ENCODE measurements at regions not wholly inside any gene's neighbourhood (a gene's known extent, or its start where the extent isn't known, plus 50 kb on each side); places are given as distances from the start of the nearest gene placed in this dataset.
A peak's percentile ranks its signal among the peaks of the same experiment; 100 is the strongest.

DNA sequence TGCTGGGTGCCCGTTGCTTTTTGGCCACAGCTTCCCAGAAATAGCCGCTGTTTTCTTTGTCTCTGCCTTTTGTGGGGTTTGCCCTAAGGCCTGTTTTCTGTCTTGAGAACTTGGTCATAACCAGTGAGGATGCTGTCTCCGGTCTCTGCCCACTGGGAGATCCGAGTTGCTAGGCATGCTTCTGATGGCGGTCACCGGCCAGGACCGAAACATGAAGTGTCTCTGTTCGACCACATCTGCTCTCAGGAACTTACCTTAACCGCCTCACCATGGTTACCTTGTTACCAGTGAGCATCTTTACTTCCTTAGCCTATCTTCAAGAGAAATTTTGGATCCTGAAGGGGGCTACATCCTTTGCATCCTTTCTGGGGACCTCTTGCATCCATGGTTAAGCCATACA is 91.9 kb downstream of the RTP5 start:
- WGBS, 2 donors, result 89 to 95% methylated on average over 9 of the region's 9 CpGs
- no peak for DNase-seq

GRCh38 chr2:241964133-241964532 is 94.6 kb downstream of the RTP5 start:
- Histone ChIP-seq H3K9me3 (ENCODE audit: control insufficient read depth in 4 of 4, insufficient read depth in 3 of 4, low read length in 3 of 4) (no peaks in the 10 kb centered on the region), H3K27me3 (ENCODE audit: control insufficient read depth in 3 of 3, insufficient read depth in 3 of 3, low read length in 2 of 3) (no peaks in the 10 kb centered on the region), H3K9ac (ENCODE audit: insufficient read depth in 1 of 2, low read length in 2 of 2) (no peak overlapping the region), H3K4me1 (ENCODE audit: control insufficient read depth in 5 of 5, insufficient read depth in 5 of 5, low read length in 5 of 5) (peaks cover 0 to 10% (median 0%) of the 10 kb centered on the region in 5 donors), H3K36me3 (ENCODE audit: control insufficient read depth in 4 of 4, insufficient read depth in 4 of 4, low read length in 4 of 4) (no peaks in the 10 kb centered on the region), H3K4me3 (no peak overlapping the region), H3K27ac (ENCODE audit: low read depth in 1 of 2, low read length in 1 of 2) (no peak overlapping the region)
- ATAC-seq (ENCODE audit: insufficient read depth, low FRiP score), result no peak
- WGBS, 2 donors, result 87% methylated on average over 7 of the region's 7 CpGs
- no peak for DNase-seq
- no peak for TF ChIP-seq CTCF (IDR thresholded peaks at IDR 0.05; ENCODE audit: control extremely low read depth, extremely low read depth)

More for the DNA sequence above, 91.9 kb downstream of the RTP5 start:
- peaks cover 0 to 11% (median 0%) of the 10 kb centered on the region in 5 donors for H3K4me1 ChIP-seq (ENCODE audit: control insufficient read depth in 5 of 5, insufficient read depth in 5 of 5, low read length in 5 of 5)
- no peak for ATAC-seq (ENCODE audit: insufficient read depth, low FRiP score)
- H3K9ac ChIP-seq (ENCODE audit: insufficient read depth in 1 of 2, low read length in 2 of 2), result no peak overlapping the region
- H3K27ac ChIP-seq (ENCODE audit: low read depth in 1 of 2, low read length in 1 of 2), result no peak overlapping the region
- H3K4me3 ChIP-seq, result no peak overlapping the region
- no peaks in the 10 kb centered on the region for H3K27me3 ChIP-seq (ENCODE audit: control insufficient read depth in 3 of 3, insufficient read depth in 3 of 3, low read length in 2 of 3)
- no peaks in the 10 kb centered on the region for H3K9me3 ChIP-seq (ENCODE audit: control insufficient read depth in 4 of 4, insufficient read depth in 3 of 4, low read length in 3 of 4)
- no peak for TF ChIP-seq CTCF (IDR thresholded peaks at IDR 0.05; ENCODE audit: control extremely low read depth, extremely low read depth)
- no peaks in the 10 kb centered on the region for H3K36me3 ChIP-seq (ENCODE audit: control insufficient read depth in 4 of 4, insufficient read depth in 4 of 4, low read length in 4 of 4)

DNA sequence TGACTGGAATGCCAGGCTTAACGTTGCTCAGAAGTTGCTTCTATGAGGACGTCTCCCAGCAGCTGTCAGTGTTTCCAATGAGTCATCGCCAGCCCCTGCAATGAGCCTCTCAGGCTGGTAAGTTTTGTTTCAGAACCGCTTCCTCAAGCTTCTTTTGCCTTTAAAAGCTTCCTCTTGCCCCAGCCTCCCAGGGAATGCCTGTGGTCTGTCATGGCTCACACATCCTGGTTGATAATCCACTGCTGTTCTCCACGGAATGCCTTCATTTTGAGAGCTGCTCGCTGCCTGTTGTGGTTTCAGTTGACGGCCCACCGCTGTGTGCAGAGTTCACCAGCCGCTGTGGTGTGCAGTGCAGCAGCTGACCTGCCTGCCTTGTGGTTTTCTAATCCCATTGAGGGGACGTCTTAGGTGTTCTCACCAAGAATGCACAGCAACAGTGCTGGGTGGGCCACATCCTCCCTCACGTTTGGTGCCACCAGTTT is 96.4 kb downstream of the RTP5 start:
- no peak overlapping the region for H3K27ac ChIP-seq (ENCODE audit: low read depth in 1 of 2, low read length in 1 of 2)
- H3K27me3 ChIP-seq (ENCODE audit: control insufficient read depth in 3 of 3, insufficient read depth in 3 of 3, low read length in 2 of 3), result no peaks in the 10 kb centered on the region
- WGBS, 2 donors, result 28 to 48% methylated on average over 11 of the region's 11 CpGs
- no peak overlapping the region for H3K4me3 ChIP-seq
- ATAC-seq (ENCODE audit: insufficient read depth, low FRiP score) (peak; percentile 72), DNase-seq (peak in 2 of 3 donors; percentile 34 to 46)
- no peak for TF ChIP-seq CTCF (IDR thresholded peaks at IDR 0.05; ENCODE audit: control extremely low read depth, extremely low read depth)
- H3K36me3 ChIP-seq (ENCODE audit: control insufficient read depth in 4 of 4, insufficient read depth in 4 of 4, low read length in 4 of 4), result no peaks in the 10 kb centered on the region
- H3K9me3 ChIP-seq (ENCODE audit: control insufficient read depth in 4 of 4, insufficient read depth in 3 of 4, low read length in 3 of 4), result no peaks in the 10 kb centered on the region
- H3K4me1 ChIP-seq (ENCODE audit: control insufficient read depth in 5 of 5, insufficient read depth in 5 of 5, low read length in 5 of 5), result peaks cover 0 to 5% (median 0%) of the 10 kb centered on the region in 5 donors
- no peak overlapping the region for H3K9ac ChIP-seq (ENCODE audit: insufficient read depth in 1 of 2, low read length in 2 of 2)

Measured in lung (tissue), 11 donors.